ENCODE measurements at regions not wholly inside any gene's neighbourhood (a gene's known extent, or its start where the extent isn't known, plus 50 kb on each side); places are given as distances from the start of the nearest gene placed in this dataset.

- H3K27me3 ChIP-seq, result no peaks in the 10 kb centered on the region
- no peak for DNase-seq (ENCODE audit: low spot score in 2 of 2)
- no peak overlapping the region for H3K4me3 ChIP-seq
- intact Hi-C loops (cut with DNase I; ENCODE audit: low total_unique reads), result loop anchor here (10.0 kb wide), 1 partner anchor 315 kb away; no protein-coding TSS in a partner anchor
- no peaks in the 10 kb centered on the region for H3K36me3 ChIP-seq
- H3K4me1 ChIP-seq, result no peaks in the 10 kb centered on the region
- TF ChIP-seq POLR2AphosphoS5 (IDR thresholded peaks at IDR 0.05) (no peak), CTCF (IDR thresholded peaks at IDR 0.05) (no peak), POLR2A (IDR thresholded peaks at IDR 0.05) (no peak)
- no peaks in the 10 kb centered on the region for H3K9me3 ChIP-seq
- H3K27ac ChIP-seq, result no peak overlapping the region
These were observed 366.8 kb upstream of the KCNMB2 start for GRCh38 chr3:178169421-178169820.

GRCh38 chr3:178170698-178171535 is 365.3 kb upstream of the KCNMB2 start:
- no peak for DNase-seq (ENCODE audit: low spot score in 2 of 2)
- intact Hi-C loops (cut with DNase I; ENCODE audit: low total_unique reads), result no loop called here
- Histone ChIP-seq H3K36me3 (no peaks in the 10 kb centered on the region), H3K27ac (peak overlapping the region in 1 of 2 donors; percentile 21), H3K27me3 (no peaks in the 10 kb centered on the region), H3K4me3 (no peak overlapping the region), H3K9me3 (no peaks in the 10 kb centered on the region), H3K4me1 (no peaks in the 10 kb centered on the region)
- TF ChIP-seq CTCF (IDR thresholded peaks at IDR 0.05) (no peak), POLR2A (IDR thresholded peaks at IDR 0.05) (no peak), POLR2AphosphoS5 (IDR thresholded peaks at IDR 0.05) (no peak)

GRCh38 chr3:178172121-178172520 is 364.1 kb upstream of the KCNMB2 start:
- no peaks in the 10 kb centered on the region for H3K9me3 ChIP-seq
- DNase-seq (ENCODE audit: low spot score in 2 of 2), result no peak
- no peaks in the 10 kb centered on the region for H3K36me3 ChIP-seq
- no peak overlapping the region for H3K4me3 ChIP-seq
- intact Hi-C loops (cut with DNase I; ENCODE audit: low total_unique reads), result no loop called here
- TF ChIP-seq POLR2AphosphoS5 (IDR thresholded peaks at IDR 0.05), result no peak
- TF ChIP-seq CTCF (IDR thresholded peaks at IDR 0.05), result no peak
- TF ChIP-seq POLR2A (IDR thresholded peaks at IDR 0.05), result no peak
- no peaks in the 10 kb centered on the region for H3K4me1 ChIP-seq
- H3K27ac ChIP-seq, result no peak overlapping the region
- H3K27me3 ChIP-seq, result no peaks in the 10 kb centered on the region

GRCh38 chr3:178174201-178174915 is 361.9 kb upstream of the KCNMB2 start:
- H3K4me3 ChIP-seq, result no peak overlapping the region
- TF ChIP-seq CTCF (IDR thresholded peaks at IDR 0.05) (no peak), POLR2A (IDR thresholded peaks at IDR 0.05) (no peak), POLR2AphosphoS5 (IDR thresholded peaks at IDR 0.05) (no peak)
- no peaks in the 10 kb centered on the region for H3K4me1 ChIP-seq
- H3K27ac ChIP-seq, result no peak overlapping the region
- DNase-seq (ENCODE audit: low spot score in 2 of 2), result no peak
- intact Hi-C loops (cut with DNase I; ENCODE audit: low total_unique reads), result no loop called here
- no peaks in the 10 kb centered on the region for H3K9me3 ChIP-seq
- no peaks in the 10 kb centered on the region for H3K27me3 ChIP-seq
- no peaks in the 10 kb centered on the region for H3K36me3 ChIP-seq

GRCh38 chr3:178181088-178181487 is 355.1 kb upstream of the KCNMB2 start:
- Histone ChIP-seq H3K27ac (no peak overlapping the region), H3K27me3 (no peaks in the 10 kb centered on the region), H3K36me3 (no peaks in the 10 kb centered on the region), H3K4me3 (no peak overlapping the region), H3K4me1 (no peaks in the 10 kb centered on the region), H3K9me3 (no peaks in the 10 kb centered on the region)
- DNase-seq (ENCODE audit: low spot score in 2 of 2), result no peak
- intact Hi-C loops (cut with DNase I; ENCODE audit: low total_unique reads), result no loop called here
- TF ChIP-seq POLR2A (IDR thresholded peaks at IDR 0.05), result no peak
- no peak for TF ChIP-seq CTCF (IDR thresholded peaks at IDR 0.05)
- TF ChIP-seq POLR2AphosphoS5 (IDR thresholded peaks at IDR 0.05), result no peak

Measured in breast epithelium (tissue), 4 donors.